Breast epithelium (tissue), 3 donors: ENCODE measurements at regions not wholly inside any gene's neighbourhood (a gene's known extent, or its start where the extent isn't known, plus 50 kb on each side); places are given as distances from the start of the nearest gene placed in this dataset.

Experiments used
- CTCF ChIP-seq, 3 donors: fragments of 450-650 bp; IDR thresholded peaks; one replicate each; pipeline ENCODE4 v1.5.1; 2016 to 2017; ENCODE audit warnings: antibody characterized with exemption in 3 of 3, mild to moderate bottlenecking in 3 of 3, moderate library complexity in 3 of 3
- POLR2AphosphoS5 ChIP-seq, 3 donors: sonication (generic); formaldehyde crosslinking; IDR thresholded peaks; one replicate each; pipeline ENCODE4 v1.6.1; 2017; ENCODE audit warnings: antibody characterized with exemption in 3 of 3

DNA sequence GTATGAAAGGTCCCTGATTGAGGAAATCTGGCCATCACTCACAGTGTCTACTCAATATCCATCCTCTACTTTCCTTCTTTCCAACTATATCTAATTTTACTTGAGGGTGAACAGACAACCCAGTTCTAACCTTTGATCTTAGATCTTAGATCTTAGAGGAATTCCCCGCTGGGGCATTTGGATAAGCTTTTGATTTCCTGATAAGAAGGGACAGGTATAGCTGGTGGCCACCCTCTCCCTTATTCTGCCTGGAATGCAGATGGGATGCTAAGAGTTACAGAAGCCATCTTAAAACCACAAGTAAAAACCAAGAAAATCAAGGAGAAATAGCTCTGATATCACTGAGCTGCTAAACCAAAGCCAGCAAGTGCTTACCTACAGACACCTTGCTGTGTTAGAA is 77.2 kb upstream of the ACSL3 start:
- TF ChIP-seq CTCF (IDR thresholded peaks at IDR 0.05) (no peak), POLR2AphosphoS5 (IDR thresholded peaks at IDR 0.05) (no peak)
